K562 (cell line): ENCODE measurements at regions not wholly inside any gene's neighbourhood (a gene's known extent, or its start where the extent isn't known, plus 50 kb on each side); places are given as distances from the start of the nearest gene placed in this dataset.

Experiments
- ATAC-seq: fragments of 200-7000 bp; cut with Tn5 transposase; 3 replicates; pipeline ENCODE4 v1.9.1; 2020; ENCODE audit warnings: moderate library complexity
- BruUV-seq: library from RNA; stranded (reverse); fragments of 400-500 nt; replicated peaks from 2 replicates; lab custom pipeline; 2021; lab: Mats Ljungman, UMichigan
- CTCF ChIA-PET: fragments of 300-600 bp; formaldehyde crosslinking; extraction: SDS; loops from one replicate; lab custom pipeline; 2021; ENCODE audit warnings: low intra/inter-chr PET ratio; lab: Yijun Ruan, JAX
- POLR2A ChIA-PET: fragments of 300-600, 350-650 bp; sonication (Branson Sonifier 250); formaldehyde crosslinking; extraction: SDS; loops from one replicate; lab custom pipeline; 2021; ENCODE audit warnings: antibody characterized with exemption, inconsistent platforms; lab: Yijun Ruan, JAX
- DNase-seq, 4 experiments: peaks; one replicate each; pipeline versions ENCODE4 v3.0.0 to v3.0.0-alpha.2; 2011 to 2018; ENCODE audit warnings: low spot score in 3 of 4, mixed read lengths in 3 of 4; ENCODE audit errors: extremely low read depth in 1 of 4
- FAIRE-seq: peaks from 2 replicates; lab custom pipeline; 2011; peaks lifted over from hg19 to GRCh38; lab: Jason Lieb, UNC
- H2AFZ ChIP-seq: 2 replicates; pipeline ENCODE4 v1.6.0; 2011; ENCODE audit warnings: low read depth, low read length, control low read depth, inconsistent platforms
- H3K27ac ChIP-seq: fragments of 200-600 bp; 3 replicates; pipeline ENCODE4 v1.8.0; 2011; ENCODE audit warnings: low read depth, mild to moderate bottlenecking, control low read depth, inconsistent platforms, low read length, moderate library complexity, mixed read lengths; ENCODE audit errors: extremely low read depth
- H3K27me3 ChIP-seq, 2 experiments: fragments of 300-600 bp in 1 of 2; 2 replicates in 1 of 2; 3 replicates in 1 of 2; pipeline versions ENCODE4 v1.6.0 to v1.8.0; 2011; ENCODE audit warnings: inconsistent platforms in 2 of 2, low read length in 2 of 2, mild to moderate bottlenecking in 1 of 2, mixed read lengths in 1 of 2, moderate library complexity in 1 of 2; ENCODE audit not compliant: control insufficient read depth in 2 of 2, insufficient read depth in 2 of 2
- H3K36me3 ChIP-seq: fragments of 300-600 bp; 3 replicates; pipeline ENCODE4 v1.8.0; 2011; ENCODE audit warnings: mild to moderate bottlenecking, low read length, inconsistent platforms; ENCODE audit not compliant: control insufficient read depth, insufficient read depth
- H3K4me1 ChIP-seq, 2 experiments: fragments of 200-600 bp in 1 of 2; replicated peaks in 1 of 2; 2 replicates in 1 of 2; 3 replicates in 1 of 2; pipeline versions ENCODE4 v1.5.1 to v1.8.0; 2011; ENCODE audit warnings: inconsistent platforms in 2 of 2, low read length in 2 of 2, mild to moderate bottlenecking in 1 of 2, mixed read lengths in 1 of 2, moderate library complexity in 1 of 2; ENCODE audit not compliant: control insufficient read depth in 2 of 2, insufficient read depth in 2 of 2
- H3K4me2 ChIP-seq: 2 replicates; pipeline ENCODE4 v1.6.1; 2011; ENCODE audit warnings: low read length, control low read depth, inconsistent platforms, mixed read lengths; ENCODE audit not compliant: insufficient read depth
- H3K4me3 ChIP-seq: fragments of 200-600 bp; sonication (generic), shearing (Covaris generic); 2 replicates; pipeline ENCODE4 v1.5.1; 2016; ENCODE audit warnings: control low read depth, inconsistent platforms
- H3K79me2 ChIP-seq: fragments of 200-600 bp; 3 replicates; pipeline ENCODE4 v1.8.0; 2011; ENCODE audit warnings: low read length, inconsistent platforms; ENCODE audit not compliant: control insufficient read depth, insufficient read depth
- H3K9ac ChIP-seq, 2 experiments: 2 replicates each; pipeline versions ENCODE4 v1.6.0 to v1.6.1; 2011; ENCODE audit warnings: low read depth in 2 of 2, low read length in 2 of 2, control low read depth in 1 of 2, inconsistent platforms in 1 of 2, mild to moderate bottlenecking in 1 of 2, mixed read lengths in 1 of 2; ENCODE audit not compliant: insufficient read depth in 1 of 2
- H3K9me1 ChIP-seq: one replicate; pipeline ENCODE4 v1.6.0; 2011; ENCODE audit warnings: inconsistent platforms, mild to moderate bottlenecking, low read length, moderate library complexity; ENCODE audit not compliant: control insufficient read depth, insufficient read depth
- H3K9me3 ChIP-seq: replicated peaks from 2 replicates; pipeline ENCODE4 v1.5.1; 2011; ENCODE audit warnings: low read depth, low read length, inconsistent platforms; ENCODE audit not compliant: control insufficient read depth, insufficient read depth
- H4K20me1 ChIP-seq: replicated peaks from 2 replicates; pipeline ENCODE4 v1.6.1; 2011; ENCODE audit warnings: low read length, inconsistent platforms, mixed read lengths; ENCODE audit not compliant: control insufficient read depth, insufficient read depth
- HDAC8 ChIP-seq: fragments of 450-650 bp; IDR thresholded peaks from 2 replicates; pipeline ENCODE4 v1.6.1; 2016; ENCODE audit warnings: mild to moderate bottlenecking, missing genetic modification characterization, moderate library complexity, missing compliant biosample characterization
- ZNF224 ChIP-seq: sonication (generic); formaldehyde crosslinking; IDR thresholded peaks from 2 replicates; pipeline ENCODE4 v1.8.0; 2022; ENCODE audit warnings: mild to moderate bottlenecking, missing genetic modification reagents
- WGBS: fragments of 100-300 bp; shearing (Covaris generic); methylation state at CpG from one replicate; pipeline ENCODE4 v1.1.6; 2016; ENCODE audit warnings: low coverage, mixed read lengths; ENCODE audit not compliant: insufficient coverage; ENCODE audit errors: missing lambda C conversion rate; 5-methylcytosine and 5-hydroxymethylcytosine counted together
- in situ Hi-C: fragments of 300-500 bp; cut with MboI; formaldehyde crosslinking; loops from 4 replicates; pipeline ENCODE4 v1.15.0; 2018; ENCODE audit warnings: inconsistent platforms, mixed read lengths
- intact Hi-C: fragments of 100-400 bp; cut with micrococcal nuclease; formaldehyde crosslinking; loops from 2 replicates; pipeline ENCODE4 v1.14.2; 2022
- TF ChIP-seq, protein P1 (sequence below), 3 experiments: IDR thresholded peaks in 2 of 3; conservative IDR thresholded peaks in 1 of 3; 2 replicates each; pipeline ENCODE4 v1.5.1; 2011 to 2012; ENCODE audit warnings: low read length in 3 of 3, mild to moderate bottlenecking in 3 of 3, control low read depth in 2 of 3, improper control_type of control experiment in 1 of 3, inconsistent platforms in 1 of 3, low read depth in 1 of 3, mixed read lengths in 1 of 3, moderate library complexity in 1 of 3; ENCODE audit not compliant: insufficient read depth in 2 of 3
- TF ChIP-seq, protein P2 (sequence below): sonication (generic); formaldehyde crosslinking; IDR thresholded peaks from 2 replicates; pipeline ENCODE4 v1.8.0; 2022; ENCODE audit warnings: mild to moderate bottlenecking, missing genetic modification reagents
- TF ChIP-seq, protein P3 (sequence below): fragments of 250-450 bp; sonication (Bioruptor Pico); IDR thresholded peaks from 2 replicates; pipeline ENCODE4 v1.6.1; 2021; ENCODE audit warnings: mild to moderate bottlenecking
- TF ChIP-seq, protein P4 (sequence below): fragments of 250-450 bp; sonication (Bioruptor Pico); IDR thresholded peaks from 2 replicates; pipeline ENCODE4 v1.4.0; 2020; ENCODE audit warnings: mild to moderate bottlenecking, moderate library complexity
- TF ChIP-seq, protein P5 (sequence below), 2 experiments: fragments of 450-650 bp; IDR thresholded peaks; 2 replicates each; pipeline ENCODE4 v1.6.1; 2016; ENCODE audit warnings: mild to moderate bottlenecking in 2 of 2, borderline replicate concordance in 1 of 2, low read depth in 1 of 2, moderate library complexity in 1 of 2

DNA sequence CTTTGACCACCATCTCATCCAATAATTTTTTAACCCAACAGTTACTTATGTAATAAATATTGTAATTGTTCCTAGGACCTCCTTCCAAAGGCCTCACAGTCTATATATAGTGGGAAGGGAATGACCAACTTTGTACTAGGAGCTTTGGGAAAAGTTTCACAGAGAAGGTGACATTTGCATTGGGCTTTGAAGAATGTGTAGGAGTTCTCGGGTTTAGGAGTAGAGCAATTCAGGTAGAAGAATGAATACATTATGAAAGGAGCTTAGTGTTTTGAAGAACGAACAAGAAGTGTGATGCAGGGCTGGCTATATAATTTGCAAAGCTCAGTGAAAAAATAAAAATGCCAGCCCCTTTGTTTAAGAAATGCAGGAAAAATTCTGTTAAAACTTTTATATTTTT, 330.4 kb upstream of the DEPDC1 start:
- POLR2A ChIA-PET, result interaction anchor here (1.1 kb wide), 1 partner anchor 113 kb away, joined by 3 read pairs; no protein-coding TSS in a partner anchor
- Histone ChIP-seq H3K9me1 (no peaks in the 10 kb centered on the region), H2AFZ (no peak overlapping the region), H3K4me3 (no peak overlapping the region), H3K27me3 (no peaks in the 10 kb centered on the region), H3K79me2 (no peaks in the 10 kb centered on the region), H3K4me2 (no peak overlapping the region), H3K4me1 (no peaks in the 10 kb centered on the region), H3K27ac (no peak overlapping the region), H3K9me3 (peaks cover 3% of the 10 kb centered on the region), H4K20me1 (no peaks in the 10 kb centered on the region), H3K36me3 (no peaks in the 10 kb centered on the region), H3K9ac (no peak overlapping the region)
- no peak for ATAC-seq
- WGBS, result 0% methylated on average over 2 of the region's 2 CpGs
- BruUV-seq, result no TSS peak
- in situ Hi-C loops (no loop called here), intact Hi-C loops (no loop called here)
- CTCF ChIA-PET, result no interaction called here
- no peak for FAIRE-seq
- no peak for DNase-seq
- TF ChIP-seq, protein P1, sequence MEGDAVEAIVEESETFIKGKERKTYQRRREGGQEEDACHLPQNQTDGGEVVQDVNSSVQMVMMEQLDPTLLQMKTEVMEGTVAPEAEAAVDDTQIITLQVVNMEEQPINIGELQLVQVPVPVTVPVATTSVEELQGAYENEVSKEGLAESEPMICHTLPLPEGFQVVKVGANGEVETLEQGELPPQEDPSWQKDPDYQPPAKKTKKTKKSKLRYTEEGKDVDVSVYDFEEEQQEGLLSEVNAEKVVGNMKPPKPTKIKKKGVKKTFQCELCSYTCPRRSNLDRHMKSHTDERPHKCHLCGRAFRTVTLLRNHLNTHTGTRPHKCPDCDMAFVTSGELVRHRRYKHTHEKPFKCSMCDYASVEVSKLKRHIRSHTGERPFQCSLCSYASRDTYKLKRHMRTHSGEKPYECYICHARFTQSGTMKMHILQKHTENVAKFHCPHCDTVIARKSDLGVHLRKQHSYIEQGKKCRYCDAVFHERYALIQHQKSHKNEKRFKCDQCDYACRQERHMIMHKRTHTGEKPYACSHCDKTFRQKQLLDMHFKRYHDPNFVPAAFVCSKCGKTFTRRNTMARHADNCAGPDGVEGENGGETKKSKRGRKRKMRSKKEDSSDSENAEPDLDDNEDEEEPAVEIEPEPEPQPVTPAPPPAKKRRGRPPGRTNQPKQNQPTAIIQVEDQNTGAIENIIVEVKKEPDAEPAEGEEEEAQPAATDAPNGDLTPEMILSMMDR (IDR thresholded peaks at IDR 0.05 in 2 of 3, conservative IDR thresholded peaks at IDR 0.05 in 1 of 3; ENCODE audit: insufficient read depth in 2 of 3, low read depth in 1 of 3, low read length in 3 of 3), result no peak
- TF ChIP-seq HDAC8 (tag) (no peak), ZNF224 (CRISPR knock-in tag) (no peak)
- TF ChIP-seq, protein P2, sequence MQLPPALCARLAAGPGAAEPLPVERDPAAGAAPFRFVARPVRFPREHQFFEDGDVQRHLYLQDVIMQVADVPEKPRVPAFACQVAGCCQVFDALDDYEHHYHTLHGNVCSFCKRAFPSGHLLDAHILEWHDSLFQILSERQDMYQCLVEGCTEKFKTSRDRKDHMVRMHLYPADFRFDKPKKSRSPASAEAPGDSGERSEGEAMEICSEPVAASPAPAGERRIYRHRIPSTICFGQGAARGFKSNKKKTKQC (CRISPR knock-in tag), result no peak
- TF ChIP-seq, protein P3, sequence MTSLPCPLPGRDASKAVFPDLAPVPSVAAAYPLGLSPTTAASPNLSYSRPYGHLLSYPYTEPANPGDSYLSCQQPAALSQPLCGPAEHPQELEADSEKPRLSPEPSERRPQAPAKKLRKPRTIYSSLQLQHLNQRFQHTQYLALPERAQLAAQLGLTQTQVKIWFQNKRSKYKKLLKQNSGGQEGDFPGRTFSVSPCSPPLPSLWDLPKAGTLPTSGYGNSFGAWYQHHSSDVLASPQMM, result no peak
- TF ChIP-seq, protein P4, sequence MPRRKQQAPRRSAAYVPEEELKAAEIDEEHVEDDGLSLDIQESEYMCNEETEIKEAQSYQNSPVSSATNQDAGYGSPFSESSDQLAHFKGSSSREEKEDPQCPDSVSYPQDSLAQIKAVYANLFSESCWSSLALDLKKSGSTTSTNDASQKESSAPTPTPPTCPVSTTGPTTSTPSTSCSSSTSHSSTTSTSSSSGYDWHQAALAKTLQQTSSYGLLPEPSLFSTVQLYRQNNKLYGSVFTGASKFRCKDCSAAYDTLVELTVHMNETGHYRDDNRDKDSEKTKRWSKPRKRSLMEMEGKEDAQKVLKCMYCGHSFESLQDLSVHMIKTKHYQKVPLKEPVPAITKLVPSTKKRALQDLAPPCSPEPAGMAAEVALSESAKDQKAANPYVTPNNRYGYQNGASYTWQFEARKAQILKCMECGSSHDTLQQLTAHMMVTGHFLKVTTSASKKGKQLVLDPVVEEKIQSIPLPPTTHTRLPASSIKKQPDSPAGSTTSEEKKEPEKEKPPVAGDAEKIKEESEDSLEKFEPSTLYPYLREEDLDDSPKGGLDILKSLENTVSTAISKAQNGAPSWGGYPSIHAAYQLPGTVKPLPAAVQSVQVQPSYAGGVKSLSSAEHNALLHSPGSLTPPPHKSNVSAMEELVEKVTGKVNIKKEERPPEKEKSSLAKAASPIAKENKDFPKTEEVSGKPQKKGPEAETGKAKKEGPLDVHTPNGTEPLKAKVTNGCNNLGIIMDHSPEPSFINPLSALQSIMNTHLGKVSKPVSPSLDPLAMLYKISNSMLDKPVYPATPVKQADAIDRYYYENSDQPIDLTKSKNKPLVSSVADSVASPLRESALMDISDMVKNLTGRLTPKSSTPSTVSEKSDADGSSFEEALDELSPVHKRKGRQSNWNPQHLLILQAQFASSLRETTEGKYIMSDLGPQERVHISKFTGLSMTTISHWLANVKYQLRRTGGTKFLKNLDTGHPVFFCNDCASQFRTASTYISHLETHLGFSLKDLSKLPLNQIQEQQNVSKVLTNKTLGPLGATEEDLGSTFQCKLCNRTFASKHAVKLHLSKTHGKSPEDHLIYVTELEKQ (CRISPR knock-in tag), result no peak
- TF ChIP-seq, protein P5, sequence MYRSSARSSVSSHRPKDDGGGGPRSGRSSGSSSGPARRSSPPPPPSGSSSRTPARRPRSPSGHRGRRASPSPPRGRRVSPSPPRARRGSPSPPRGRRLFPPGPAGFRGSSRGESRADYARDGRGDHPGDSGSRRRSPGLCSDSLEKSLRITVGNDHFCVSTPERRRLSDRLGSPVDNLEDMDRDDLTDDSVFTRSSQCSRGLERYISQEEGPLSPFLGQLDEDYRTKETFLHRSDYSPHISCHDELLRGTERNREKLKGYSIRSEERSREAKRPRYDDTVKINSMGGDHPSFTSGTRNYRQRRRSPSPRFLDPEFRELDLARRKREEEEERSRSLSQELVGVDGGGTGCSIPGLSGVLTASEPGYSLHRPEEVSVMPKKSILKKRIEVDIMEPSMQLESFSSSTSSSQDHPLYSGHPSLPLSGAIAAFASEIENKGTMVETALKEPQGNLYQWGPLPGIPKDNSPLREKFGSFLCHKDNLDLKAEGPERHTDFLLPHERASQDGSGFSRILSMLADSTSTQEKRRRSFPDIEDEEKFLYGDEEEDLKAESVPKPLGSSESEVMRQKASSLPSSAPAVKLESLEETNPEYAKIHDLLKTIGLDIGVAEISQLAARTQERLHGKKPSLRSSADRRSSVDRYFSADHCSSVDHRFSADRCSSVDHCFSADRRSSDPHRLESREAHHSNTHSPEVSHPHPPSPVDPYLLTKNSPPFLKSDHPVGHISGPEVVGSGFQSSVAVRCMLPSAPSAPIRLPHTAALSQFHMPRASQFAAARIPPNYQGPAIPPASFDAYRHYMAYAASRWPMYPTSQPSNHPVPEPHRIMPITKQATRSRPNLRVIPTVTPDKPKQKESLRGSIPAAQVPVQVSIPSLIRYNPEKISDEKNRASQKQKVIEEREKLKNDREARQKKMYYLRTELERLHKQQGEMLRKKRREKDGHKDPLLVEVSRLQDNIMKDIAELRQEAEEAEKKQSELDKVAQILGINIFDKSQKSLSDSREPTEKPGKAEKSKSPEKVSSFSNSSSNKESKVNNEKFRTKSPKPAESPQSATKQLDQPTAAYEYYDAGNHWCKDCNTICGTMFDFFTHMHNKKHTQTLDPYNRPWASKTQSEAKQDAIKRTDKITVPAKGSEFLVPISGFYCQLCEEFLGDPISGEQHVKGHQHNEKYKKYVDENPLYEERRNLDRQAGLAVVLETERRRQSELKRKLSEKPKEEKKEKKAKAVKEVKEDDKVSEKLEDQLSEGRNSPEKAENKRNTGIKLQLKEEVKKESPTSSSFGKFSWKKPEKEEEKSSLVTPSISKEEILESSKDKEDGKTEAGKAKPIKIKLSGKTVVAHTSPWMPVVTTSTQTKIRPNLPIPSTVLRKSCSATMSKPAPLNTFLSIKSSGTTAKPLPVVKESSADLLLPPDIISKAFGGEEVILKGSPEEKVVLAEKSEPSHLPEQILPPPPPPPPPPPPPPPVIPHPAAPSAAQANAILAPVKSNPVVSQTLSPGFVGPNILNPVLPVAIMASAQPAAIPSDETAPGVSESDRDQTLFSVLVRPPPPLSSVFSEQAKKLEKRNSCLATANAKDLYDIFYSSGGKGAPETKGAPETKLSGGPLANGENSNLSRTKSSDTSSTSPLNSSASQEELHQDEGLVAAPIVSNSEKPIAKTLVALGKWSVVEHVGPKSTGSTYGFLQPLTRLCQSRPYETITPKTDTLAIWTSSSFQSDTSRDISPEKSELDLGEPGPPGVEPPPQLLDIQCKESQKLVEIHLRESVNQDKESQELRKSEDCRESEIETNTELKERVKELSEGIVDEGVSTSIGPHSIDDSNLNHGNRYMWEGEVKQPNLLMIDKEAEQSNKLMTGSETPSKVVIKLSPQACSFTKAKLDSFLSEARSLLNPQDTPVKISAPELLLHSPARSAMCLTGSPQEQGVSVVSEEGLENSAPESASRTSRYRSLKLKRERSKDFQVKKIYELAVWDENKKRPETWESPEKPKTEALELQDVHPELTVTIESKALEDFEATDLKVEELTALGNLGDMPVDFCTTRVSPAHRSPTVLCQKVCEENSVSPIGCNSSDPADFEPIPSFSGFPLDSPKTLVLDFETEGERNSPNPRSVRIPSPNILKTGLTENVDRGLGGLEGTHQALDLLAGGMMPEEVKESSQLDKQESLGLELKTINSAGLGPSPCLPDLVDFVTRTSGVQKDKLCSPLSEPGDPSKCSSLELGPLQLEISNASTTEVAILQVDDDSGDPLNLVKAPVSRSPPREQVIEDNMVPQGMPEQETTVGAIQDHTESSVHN (IDR thresholded peaks at IDR 0.05; ENCODE audit: borderline replicate concordance in 1 of 2, low read depth in 1 of 2), result no peak
